H1 (cell line): ENCODE measurements at regions not wholly inside any gene's neighbourhood (a gene's known extent, or its start where the extent isn't known, plus 50 kb on each side); places are given as distances from the start of the nearest gene placed in this dataset.

Source experiments
- CTCF ChIA-PET: fragments of 300-600 bp; sonication (Branson Sonifier 250); formaldehyde crosslinking; loops from one replicate; lab custom pipeline; 2021; ENCODE audit not compliant: partially characterized antibody; lab: Charles Lee
- POLR2A ChIA-PET: fragments of 300-600 bp; sonication (Branson Sonifier 250); formaldehyde crosslinking; loops from one replicate; lab custom pipeline; 2021; ENCODE audit warnings: inconsistent platforms; ENCODE audit not compliant: partially characterized antibody; lab: Charles Lee
- DNase-seq, 2 experiments: peaks; one replicate each; pipeline versions ENCODE4 v3.0.0 to v3.0.0-alpha.2; 2010 to 2022; ENCODE audit warnings: low spot score in 2 of 2, low read depth in 1 of 2, mixed read lengths in 1 of 2
- FAIRE-seq: peaks from 2 replicates; lab custom pipeline; 2011; peaks lifted over from hg19 to GRCh38; lab: Jason Lieb, UNC
- H2AFZ ChIP-seq: 2 replicates; pipeline ENCODE4 v1.8.1; 2012; ENCODE audit warnings: low read length, inconsistent platforms
- H2AK5ac ChIP-seq: 2 replicates; pipeline ENCODE4 v1.6.1; 2013; ENCODE audit warnings: low read depth, low read length
- H2BK120ac ChIP-seq: replicated peaks from 2 replicates; pipeline ENCODE3; 2013; ENCODE audit warnings: low read depth, low read length, inconsistent platforms
- H2BK12ac ChIP-seq: 2 replicates; pipeline ENCODE4 v1.6.1; 2013; ENCODE audit warnings: low read depth, low read length
- H2BK15ac ChIP-seq: 2 replicates; pipeline ENCODE4 v1.6.1; 2013; ENCODE audit warnings: low read length
- H2BK20ac ChIP-seq: 2 replicates; pipeline ENCODE4 v1.6.1; 2013; ENCODE audit warnings: low read length
- H2BK5ac ChIP-seq: 2 replicates; pipeline ENCODE4 v1.6.1; 2013; ENCODE audit warnings: low read depth, low read length
- H3K14ac ChIP-seq: 2 replicates; pipeline ENCODE4 v1.6.1; 2013; ENCODE audit warnings: inconsistent platforms; ENCODE audit not compliant: insufficient read length
- H3K18ac ChIP-seq: 2 replicates; pipeline ENCODE4 v1.6.1; 2013; ENCODE audit warnings: low read length; ENCODE audit errors: extremely low read depth
- H3K23ac ChIP-seq: 2 replicates; pipeline ENCODE4 v1.6.1; 2013; ENCODE audit warnings: inconsistent platforms; ENCODE audit not compliant: insufficient read length
- H3K23me2 ChIP-seq: 2 replicates; pipeline ENCODE4 v1.6.1; 2013; ENCODE audit warnings: low read depth, low read length
- H3K27ac ChIP-seq: 2 replicates; pipeline ENCODE4 v1.6.1; 2011; ENCODE audit warnings: low read depth, low read length, inconsistent platforms
- H3K27me3 ChIP-seq, 4 experiments: replicated peaks in 1 of 4; 1 replicate in 1 of 4; 2 replicates in 3 of 4; pipeline versions ENCODE4 v1.6.1 to v1.8.1; 2011 to 2013; ENCODE audit warnings: low read length in 3 of 4, mild to moderate bottlenecking in 3 of 4, inconsistent platforms in 2 of 4, mixed read lengths in 2 of 4, moderate library complexity in 1 of 4; ENCODE audit not compliant: control insufficient read depth in 3 of 4, insufficient read depth in 3 of 4; ENCODE audit errors: extremely low read depth in 1 of 4
- H3K36me3 ChIP-seq, 4 experiments: 2 replicates each; pipeline versions ENCODE4 v1.6.1 to v1.8.1; 2011 to 2013; ENCODE audit warnings: mild to moderate bottlenecking in 4 of 4, low read length in 3 of 4, moderate library complexity in 2 of 4, control low read depth in 1 of 4, inconsistent platforms in 1 of 4; ENCODE audit not compliant: insufficient read depth in 4 of 4, control insufficient read depth in 2 of 4
- H3K4ac ChIP-seq: replicated peaks from 2 replicates; pipeline ENCODE3; 2013; ENCODE audit warnings: low read length, low read depth, mixed read lengths, inconsistent platforms; ENCODE audit not compliant: insufficient read length
- H3K4me1 ChIP-seq, 4 experiments: replicated peaks in 1 of 4; 1 replicate in 1 of 4; 2 replicates in 3 of 4; pipeline versions ENCODE4 v1.6.1 to v1.8.1; 2011 to 2013; ENCODE audit warnings: low read length in 3 of 4, inconsistent platforms in 2 of 4, mixed read lengths in 1 of 4; ENCODE audit not compliant: insufficient read depth in 4 of 4, control insufficient read depth in 3 of 4
- H3K4me2 ChIP-seq, 2 experiments: 2 replicates each; pipeline versions ENCODE4 v1.6.1 to v1.8.1; 2011 to 2013; ENCODE audit warnings: low read depth in 2 of 2, low read length in 2 of 2, control low read depth in 1 of 2, inconsistent platforms in 1 of 2, mild to moderate bottlenecking in 1 of 2; ENCODE audit not compliant: insufficient read depth in 1 of 2
- H3K4me3 ChIP-seq, 4 experiments: fragments of 200-600, 300-600 bp in 1 of 4; sonication (generic), shearing (Covaris generic), sonication (Bioruptor Twin) in 1 of 4; 2 replicates each; pipeline versions ENCODE4 v1.5.1 to v1.8.1; 2011 to 2016; ENCODE audit warnings: low read length in 4 of 4, low read depth in 3 of 4, control low read depth in 2 of 4, inconsistent platforms in 2 of 4, mild to moderate bottlenecking in 2 of 4, mixed read lengths in 1 of 4, moderate library complexity in 1 of 4; ENCODE audit not compliant: insufficient read depth in 2 of 4; ENCODE audit errors: extremely low read depth in 1 of 4
- H3K56ac ChIP-seq: replicated peaks from 2 replicates; pipeline ENCODE3; 2013; ENCODE audit warnings: low read depth, mild to moderate bottlenecking, mixed read lengths, low read length, inconsistent platforms; ENCODE audit not compliant: insufficient read length
- H3K79me1 ChIP-seq: 2 replicates; pipeline ENCODE4 v1.6.1; 2013; ENCODE audit warnings: low read depth, low read length, control low read depth
- H3K79me2 ChIP-seq, 2 experiments: 2 replicates each; pipeline versions ENCODE4 v1.6.1 to v1.8.1; 2012 to 2013; ENCODE audit warnings: low read length in 2 of 2, mild to moderate bottlenecking in 2 of 2, inconsistent platforms in 1 of 2; ENCODE audit not compliant: insufficient read depth in 2 of 2, control insufficient read depth in 1 of 2
- H3K9ac ChIP-seq, 4 experiments: replicated peaks in 1 of 4; 1 replicate in 1 of 4; 2 replicates in 3 of 4; pipeline versions ENCODE4 v1.6.1 to v1.8.1; 2011 to 2013; ENCODE audit warnings: low read depth in 3 of 4, low read length in 3 of 4, control low read depth in 2 of 4, mild to moderate bottlenecking in 2 of 4, moderate library complexity in 2 of 4, inconsistent platforms in 1 of 4; ENCODE audit errors: extremely low read depth in 1 of 4
- H3K9me3 ChIP-seq, 2 experiments: 2 replicates each; pipeline versions ENCODE4 v1.6.1 to v1.8.1; 2012 to 2013; ENCODE audit warnings: mild to moderate bottlenecking in 2 of 2, moderate library complexity in 2 of 2, control low read depth in 1 of 2, inconsistent platforms in 1 of 2, low read depth in 1 of 2, low read length in 1 of 2, mixed read lengths in 1 of 2; ENCODE audit not compliant: insufficient read depth in 2 of 2
- H4K20me1 ChIP-seq, 2 experiments: replicated peaks in 1 of 2; 2 replicates each; pipeline versions ENCODE3 to v1.8.1; 2011 to 2013; ENCODE audit warnings: inconsistent platforms in 2 of 2, low read length in 2 of 2, mild to moderate bottlenecking in 1 of 2; ENCODE audit not compliant: insufficient read depth in 2 of 2, control insufficient read depth in 1 of 2
- H4K5ac ChIP-seq: 2 replicates; pipeline ENCODE4 v1.6.1; 2013; ENCODE audit warnings: low read length, low read depth, mixed read lengths, inconsistent platforms; ENCODE audit not compliant: insufficient read length
- H4K8ac ChIP-seq: 2 replicates; pipeline ENCODE4 v1.8.0; 2013; ENCODE audit warnings: mild to moderate bottlenecking, moderate library complexity, low read length, inconsistent platforms; ENCODE audit not compliant: insufficient read depth; ENCODE audit errors: extremely low read depth
- H4K91ac ChIP-seq: replicated peaks from 2 replicates; pipeline ENCODE3; 2013; ENCODE audit warnings: low read length, mixed read lengths, inconsistent platforms; ENCODE audit not compliant: insufficient read length
- CHD7 ChIP-seq: fragments of 300-600 bp; sonication (generic); IDR thresholded peaks from 2 replicates; pipeline ENCODE4 v1.7.1; 2012; ENCODE audit warnings: low read length, moderate library complexity, mild to moderate bottlenecking, inconsistent platforms; ENCODE audit not compliant: insufficient replicate concordance
- WGBS, 2 experiments: shearing (Covaris generic) in 1 of 2; methylation state at CpG; one replicate each; pipeline versions ENCODE4 v1.1.6 to v1.1.7; 2013 to 2015; ENCODE audit warnings: low lambda C conversion rate in 2 of 2, mixed read lengths in 2 of 2, inconsistent platforms in 1 of 2, low coverage in 1 of 2, missing lambda C conversion rate in 1 of 2; ENCODE audit not compliant: insufficient replicate concordance in 2 of 2, insufficient coverage in 1 of 2, insufficient read length in 1 of 2; ENCODE audit errors: extremely low coverage in 1 of 2, missing lambda C conversion rate in 1 of 2; 5-methylcytosine and 5-hydroxymethylcytosine counted together

GRCh38 chr4:97103252-97103651, 1040.0 kb downstream of the STPG2 start:
- Histone ChIP-seq H3K23me2 (no peaks in the 10 kb centered on the region), H3K9me3 (no peaks in the 10 kb centered on the region), H2AK5ac (no peak overlapping the region), H4K91ac (no peak overlapping the region), H3K56ac (no peak overlapping the region), H4K20me1 (no peaks in the 10 kb centered on the region), H4K5ac (no peak overlapping the region), H3K4me2 (no peak overlapping the region), H3K4me3 (no peak overlapping the region), H4K8ac (no peak overlapping the region), H3K18ac (no peak overlapping the region), H3K14ac (no peak overlapping the region), H3K9ac (no peak overlapping the region), H3K79me1 (no peaks in the 10 kb centered on the region), H2BK20ac (no peak overlapping the region), H2BK120ac (no peak overlapping the region), H3K79me2 (no peaks in the 10 kb centered on the region), H3K4ac (no peak overlapping the region), H3K36me3 (no peaks in the 10 kb centered on the region), H2BK5ac (no peak overlapping the region), H2AFZ (no peak overlapping the region), H3K23ac (no peak overlapping the region), H3K27me3 (no peaks in the 10 kb centered on the region), H2BK12ac (no peak overlapping the region), H3K4me1 (no peaks in the 10 kb centered on the region), H3K27ac (no peak overlapping the region), H2BK15ac (no peak overlapping the region)
- FAIRE-seq (no peak), DNase-seq (no peak)
- ChIA-PET POLR2A (no interaction called here), CTCF (no interaction called here)
- 94% methylated on average over 2 of the region's 2 CpGs; no CpG with 5 or more reads in 1 of the 2 experiments for WGBS, 2 experiments
- no peak for TF ChIP-seq CHD7
